ENCODE measurements at regions not wholly inside any gene's neighbourhood (a gene's known extent, or its start where the extent isn't known, plus 50 kb on each side); places are given as distances from the start of the nearest gene placed in this dataset.

DNA sequence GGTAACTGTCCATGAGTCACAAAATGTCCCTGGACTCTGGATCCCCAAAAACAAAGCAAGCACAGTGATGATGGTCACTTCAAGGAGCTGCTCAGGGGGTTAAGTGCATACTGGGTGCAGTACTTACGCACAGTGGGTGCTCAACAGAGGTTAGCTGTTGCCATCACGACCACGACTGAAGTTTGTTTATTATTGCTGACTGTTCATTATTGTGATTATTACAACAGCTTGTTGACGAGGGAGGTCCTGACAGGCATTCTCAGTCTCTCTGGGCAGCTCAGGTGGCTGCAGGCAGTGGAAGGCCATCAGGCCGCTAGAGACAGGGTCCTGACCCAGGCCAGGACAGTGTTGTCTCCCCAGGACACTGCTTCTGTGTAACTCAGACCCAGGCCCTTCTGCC is 418.8 kb downstream of the SHANK2 start:
- Histone ChIP-seq H3K4me3 (ENCODE audit: low read depth, low read length) (no peak overlapping the region), H3K36me3 (ENCODE audit: control insufficient read depth, insufficient read depth, low read length) (peaks cover 3% of the 10 kb centered on the region), H3K4me1 (ENCODE audit: control insufficient read depth, insufficient read depth, low read length) (peaks cover 3% of the 10 kb centered on the region), H3K9me3 (ENCODE audit: control insufficient read depth, insufficient read depth, low read length) (no peaks in the 10 kb centered on the region), H3K27me3 (ENCODE audit: control insufficient read depth, insufficient read depth, low read length) (no peaks in the 10 kb centered on the region), H3K9ac (ENCODE audit: low read depth, low read length) (no peak overlapping the region)

GRCh38 chr11:70834277-70834940 is 418.0 kb downstream of the SHANK2 start:
- peaks cover 3% of the 10 kb centered on the region for H3K36me3 ChIP-seq (ENCODE audit: control insufficient read depth, insufficient read depth, low read length)
- no peaks in the 10 kb centered on the region for H3K9me3 ChIP-seq (ENCODE audit: control insufficient read depth, insufficient read depth, low read length)
- H3K4me1 ChIP-seq (ENCODE audit: control insufficient read depth, insufficient read depth, low read length), result peaks cover 3% of the 10 kb centered on the region
- no peaks in the 10 kb centered on the region for H3K27me3 ChIP-seq (ENCODE audit: control insufficient read depth, insufficient read depth, low read length)
- no peak overlapping the region for H3K4me3 ChIP-seq (ENCODE audit: low read depth, low read length)
- no peak overlapping the region for H3K9ac ChIP-seq (ENCODE audit: low read depth, low read length)

- Histone ChIP-seq H3K4me1 (ENCODE audit: control insufficient read depth, insufficient read depth, low read length) (peaks cover 3% of the 10 kb centered on the region), H3K27me3 (ENCODE audit: control insufficient read depth, insufficient read depth, low read length) (no peaks in the 10 kb centered on the region), H3K9ac (ENCODE audit: low read depth, low read length) (no peak overlapping the region), H3K4me3 (ENCODE audit: low read depth, low read length) (no peak overlapping the region), H3K9me3 (ENCODE audit: control insufficient read depth, insufficient read depth, low read length) (no peaks in the 10 kb centered on the region), H3K36me3 (ENCODE audit: control insufficient read depth, insufficient read depth, low read length) (peaks cover 3% of the 10 kb centered on the region)
Measured at GRCh38 chr11:70834984-70835560, 417.3 kb downstream of the SHANK2 start.

DNA sequence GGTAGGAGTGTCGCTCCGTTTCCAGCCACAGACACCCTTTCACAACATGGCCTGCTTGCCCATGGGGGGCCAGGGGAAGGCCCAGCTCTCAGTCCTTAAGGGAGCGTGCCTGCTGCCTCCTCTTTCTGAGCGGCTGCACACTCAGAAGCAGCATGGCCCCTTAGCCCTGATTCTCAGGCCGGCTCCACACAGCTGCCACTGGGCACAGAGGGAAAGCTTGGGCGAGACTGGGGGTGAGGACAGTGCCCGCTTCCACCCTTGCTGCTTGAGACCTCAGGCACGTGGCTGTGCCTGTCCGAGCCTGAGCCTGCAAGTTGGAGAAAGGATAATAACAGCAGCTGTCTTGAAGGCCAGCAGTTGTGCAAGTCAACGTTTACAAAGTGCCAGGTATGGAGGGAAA is 416.3 kb downstream of the SHANK2 start:
- H3K27me3 ChIP-seq (ENCODE audit: control insufficient read depth, insufficient read depth, low read length), result no peaks in the 10 kb centered on the region
- no peak overlapping the region for H3K9ac ChIP-seq (ENCODE audit: low read depth, low read length)
- H3K9me3 ChIP-seq (ENCODE audit: control insufficient read depth, insufficient read depth, low read length), result no peaks in the 10 kb centered on the region
- peaks cover 3% of the 10 kb centered on the region for H3K4me1 ChIP-seq (ENCODE audit: control insufficient read depth, insufficient read depth, low read length)
- peaks cover 3% of the 10 kb centered on the region for H3K36me3 ChIP-seq (ENCODE audit: control insufficient read depth, insufficient read depth, low read length)
- no peak overlapping the region for H3K4me3 ChIP-seq (ENCODE audit: low read depth, low read length)

DNA sequence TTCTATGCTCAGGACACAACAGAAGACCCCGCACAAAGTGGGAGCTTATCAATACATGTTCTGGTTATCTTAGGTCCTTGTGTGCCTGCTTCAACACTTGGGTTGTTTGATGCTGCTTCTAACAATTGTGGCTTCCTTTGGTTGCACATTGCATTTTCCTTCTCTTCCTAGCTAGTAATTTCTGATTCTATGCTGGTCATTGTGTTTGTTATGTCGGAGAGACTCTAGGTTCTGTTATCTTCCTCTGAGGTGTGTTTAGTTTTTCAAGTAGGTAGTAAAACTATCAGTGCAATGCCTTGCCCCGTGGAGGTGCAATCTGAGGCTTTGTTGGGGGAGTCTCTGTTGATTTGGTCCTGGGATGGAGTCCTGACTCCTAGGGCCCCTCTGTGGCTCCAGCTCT is 414.2 kb downstream of the SHANK2 start:
- Histone ChIP-seq H3K27me3 (ENCODE audit: control insufficient read depth, insufficient read depth, low read length) (no peaks in the 10 kb centered on the region), H3K36me3 (ENCODE audit: control insufficient read depth, insufficient read depth, low read length) (no peaks in the 10 kb centered on the region), H3K4me1 (ENCODE audit: control insufficient read depth, insufficient read depth, low read length) (peaks cover 3% of the 10 kb centered on the region), H3K9me3 (ENCODE audit: control insufficient read depth, insufficient read depth, low read length) (no peaks in the 10 kb centered on the region), H3K9ac (ENCODE audit: low read depth, low read length) (no peak overlapping the region), H3K4me3 (ENCODE audit: low read depth, low read length) (no peak overlapping the region)

GRCh38 chr11:70839851-70840250 is 412.5 kb downstream of the SHANK2 start:
- H3K9ac ChIP-seq (ENCODE audit: low read depth, low read length), result no peak overlapping the region
- H3K4me1 ChIP-seq (ENCODE audit: control insufficient read depth, insufficient read depth, low read length), result no peaks in the 10 kb centered on the region
- no peak overlapping the region for H3K4me3 ChIP-seq (ENCODE audit: low read depth, low read length)
- H3K27me3 ChIP-seq (ENCODE audit: control insufficient read depth, insufficient read depth, low read length), result no peaks in the 10 kb centered on the region
- H3K36me3 ChIP-seq (ENCODE audit: control insufficient read depth, insufficient read depth, low read length), result no peaks in the 10 kb centered on the region
- no peaks in the 10 kb centered on the region for H3K9me3 ChIP-seq (ENCODE audit: control insufficient read depth, insufficient read depth, low read length)

DNA sequence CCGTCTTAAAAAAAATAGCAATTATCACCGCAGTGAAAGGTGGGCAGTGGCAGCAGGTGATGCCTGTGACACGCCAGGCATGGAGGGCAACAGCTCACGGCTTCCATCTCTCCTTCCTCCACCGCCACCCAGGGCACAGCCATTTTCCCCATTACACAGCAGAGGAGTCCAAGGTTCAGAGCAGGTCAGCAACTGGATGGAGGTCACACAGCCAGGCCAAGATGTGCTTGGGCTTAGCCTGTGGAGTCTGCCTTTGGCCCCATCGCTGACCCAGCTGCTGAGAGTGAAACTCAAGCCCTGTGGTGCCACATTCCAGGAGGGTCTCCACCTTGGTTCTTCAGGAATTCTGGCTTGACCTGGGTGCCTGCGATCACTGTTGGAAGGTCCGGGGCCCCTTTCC is 411.1 kb downstream of the SHANK2 start:
- no peaks in the 10 kb centered on the region for H3K9me3 ChIP-seq (ENCODE audit: control insufficient read depth, insufficient read depth, low read length)
- H3K27me3 ChIP-seq (ENCODE audit: control insufficient read depth, insufficient read depth, low read length), result no peaks in the 10 kb centered on the region
- H3K36me3 ChIP-seq (ENCODE audit: control insufficient read depth, insufficient read depth, low read length), result no peaks in the 10 kb centered on the region

GRCh38 chr11:70842256-70842655 is 410.1 kb downstream of the SHANK2 start:
- H3K4me1 ChIP-seq (ENCODE audit: control insufficient read depth, insufficient read depth, low read length), result no peaks in the 10 kb centered on the region
- H3K4me3 ChIP-seq (ENCODE audit: low read depth, low read length), result no peak overlapping the region
- H3K36me3 ChIP-seq (ENCODE audit: control insufficient read depth, insufficient read depth, low read length), result no peaks in the 10 kb centered on the region
- no peak overlapping the region for H3K9ac ChIP-seq (ENCODE audit: low read depth, low read length)
- H3K9me3 ChIP-seq (ENCODE audit: control insufficient read depth, insufficient read depth, low read length), result no peaks in the 10 kb centered on the region
- H3K27me3 ChIP-seq (ENCODE audit: control insufficient read depth, insufficient read depth, low read length), result no peaks in the 10 kb centered on the region

More for the DNA sequence above, 411.1 kb downstream of the SHANK2 start:
- Histone ChIP-seq H3K4me1 (ENCODE audit: control insufficient read depth, insufficient read depth, low read length) (no peaks in the 10 kb centered on the region), H3K9ac (ENCODE audit: low read depth, low read length) (no peak overlapping the region), H3K4me3 (ENCODE audit: low read depth, low read length) (no peak overlapping the region)

GRCh38 chr11:70842701-70843100 is 409.7 kb downstream of the SHANK2 start:
- H3K9me3 ChIP-seq (ENCODE audit: control insufficient read depth, insufficient read depth, low read length), result no peaks in the 10 kb centered on the region
- H3K4me1 ChIP-seq (ENCODE audit: control insufficient read depth, insufficient read depth, low read length), result no peaks in the 10 kb centered on the region
- no peak overlapping the region for H3K9ac ChIP-seq (ENCODE audit: low read depth, low read length)
- no peaks in the 10 kb centered on the region for H3K27me3 ChIP-seq (ENCODE audit: control insufficient read depth, insufficient read depth, low read length)
- no peaks in the 10 kb centered on the region for H3K36me3 ChIP-seq (ENCODE audit: control insufficient read depth, insufficient read depth, low read length)
- no peak overlapping the region for H3K4me3 ChIP-seq (ENCODE audit: low read depth, low read length)

- Histone ChIP-seq H3K4me1 (ENCODE audit: control insufficient read depth, insufficient read depth, low read length) (no peaks in the 10 kb centered on the region), H3K9me3 (ENCODE audit: control insufficient read depth, insufficient read depth, low read length) (no peaks in the 10 kb centered on the region), H3K9ac (ENCODE audit: low read depth, low read length) (no peak overlapping the region), H3K27me3 (ENCODE audit: control insufficient read depth, insufficient read depth, low read length) (no peaks in the 10 kb centered on the region), H3K36me3 (ENCODE audit: control insufficient read depth, insufficient read depth, low read length) (no peaks in the 10 kb centered on the region), H3K4me3 (ENCODE audit: low read depth, low read length) (no peak overlapping the region)
Measured at GRCh38 chr11:70843906-70844305, 408.5 kb downstream of the SHANK2 start.

DNA sequence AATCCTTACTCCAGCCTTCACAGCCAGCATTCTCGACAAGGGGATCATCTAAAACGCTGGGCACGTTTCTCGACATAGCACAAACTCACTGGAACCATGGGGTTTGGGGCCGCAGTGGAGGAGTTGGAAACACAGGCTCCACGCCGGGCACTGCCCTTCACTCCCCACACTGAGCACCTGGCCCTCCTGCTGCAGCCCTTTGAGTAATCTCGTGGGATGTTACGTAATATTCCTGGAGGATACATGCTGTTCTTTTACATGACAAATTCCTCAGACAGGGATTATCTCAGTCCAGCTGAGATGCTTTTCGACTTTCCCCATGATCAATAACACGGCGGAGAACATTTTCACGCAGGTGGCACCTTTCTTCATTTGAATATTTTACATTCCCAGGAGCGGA is 408.0 kb downstream of the SHANK2 start:
- H3K4me3 ChIP-seq (ENCODE audit: low read depth, low read length), result no peak overlapping the region
- no peaks in the 10 kb centered on the region for H3K9me3 ChIP-seq (ENCODE audit: control insufficient read depth, insufficient read depth, low read length)
- H3K36me3 ChIP-seq (ENCODE audit: control insufficient read depth, insufficient read depth, low read length), result no peaks in the 10 kb centered on the region
- H3K27me3 ChIP-seq (ENCODE audit: control insufficient read depth, insufficient read depth, low read length), result no peaks in the 10 kb centered on the region
- H3K9ac ChIP-seq (ENCODE audit: low read depth, low read length), result no peak overlapping the region
- no peaks in the 10 kb centered on the region for H3K4me1 ChIP-seq (ENCODE audit: control insufficient read depth, insufficient read depth, low read length)

- no peak overlapping the region for H3K9ac ChIP-seq (ENCODE audit: low read depth, low read length)
- no peaks in the 10 kb centered on the region for H3K4me1 ChIP-seq (ENCODE audit: control insufficient read depth, insufficient read depth, low read length)
- H3K4me3 ChIP-seq (ENCODE audit: low read depth, low read length), result no peak overlapping the region
- H3K36me3 ChIP-seq (ENCODE audit: control insufficient read depth, insufficient read depth, low read length), result no peaks in the 10 kb centered on the region
- no peaks in the 10 kb centered on the region for H3K27me3 ChIP-seq (ENCODE audit: control insufficient read depth, insufficient read depth, low read length)
- no peaks in the 10 kb centered on the region for H3K9me3 ChIP-seq (ENCODE audit: control insufficient read depth, insufficient read depth, low read length)
Measured at GRCh38 chr11:70845591-70846041, 406.8 kb downstream of the SHANK2 start.

Data from iPS-15b (cell line).